DMS153 (cell line): ENCODE measurements at regions not wholly inside any gene's neighbourhood (a gene's known extent, or its start where the extent isn't known, plus 50 kb on each side); places are given as distances from the start of the nearest gene placed in this dataset.

Experiments used
- DNase-seq: peaks from one replicate; lab custom pipeline; 2025; lab: John Stamatoyannopoulos, UW

DNA sequence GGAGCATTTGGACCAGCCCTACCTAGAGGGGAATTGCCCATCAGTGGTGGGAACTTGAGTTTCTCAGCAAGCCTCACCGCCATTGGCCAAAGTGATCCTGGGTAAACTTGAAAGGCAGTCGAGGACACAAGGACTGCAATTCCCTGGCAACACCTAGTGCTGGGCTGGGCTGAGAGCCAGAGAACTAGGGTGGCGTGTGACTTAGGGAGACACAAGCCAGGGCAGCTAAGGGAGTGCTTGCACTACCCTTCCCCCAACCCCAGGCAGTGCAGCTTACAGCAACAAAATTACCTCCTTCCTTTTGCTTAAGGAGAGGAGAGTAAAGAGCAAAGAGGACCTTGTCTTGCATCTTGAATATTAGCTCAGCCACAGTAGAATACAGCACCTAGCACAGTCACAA lies 176.9 kb upstream of the PRMT6 start:
- DNase-seq, result peak; percentile 51

DNA sequence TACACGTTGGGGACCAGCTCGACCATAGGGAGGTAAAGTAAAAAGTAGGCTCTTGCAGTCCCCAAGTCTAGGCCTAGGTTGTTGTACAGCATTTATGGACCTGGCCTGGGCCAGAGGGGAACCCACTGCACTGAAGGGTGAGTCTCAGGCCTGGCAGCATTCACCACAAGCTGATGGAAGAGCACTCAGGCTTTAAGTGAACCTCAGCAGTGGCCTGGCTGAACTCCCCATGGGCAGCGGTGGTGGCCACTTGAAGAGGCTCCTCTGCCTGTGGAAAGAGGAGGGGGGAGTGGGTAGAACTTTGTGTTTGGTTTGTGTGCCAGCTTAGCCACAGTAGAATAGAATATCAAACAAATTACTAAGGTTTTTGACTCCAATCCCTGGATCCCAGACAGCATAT lies 176.2 kb upstream of the PRMT6 start:
- no peak for DNase-seq

GRCh38 chr1:106883208-106883607 lies 173.3 kb upstream of the PRMT6 start:
- no peak for DNase-seq

- DNase-seq, result no peak
These were observed 167.4 kb upstream of the PRMT6 start for GRCh38 chr1:106889059-106889458.

- no peak for DNase-seq
These were observed 166.9 kb upstream of the PRMT6 start for GRCh38 chr1:106889583-106889982.

DNA sequence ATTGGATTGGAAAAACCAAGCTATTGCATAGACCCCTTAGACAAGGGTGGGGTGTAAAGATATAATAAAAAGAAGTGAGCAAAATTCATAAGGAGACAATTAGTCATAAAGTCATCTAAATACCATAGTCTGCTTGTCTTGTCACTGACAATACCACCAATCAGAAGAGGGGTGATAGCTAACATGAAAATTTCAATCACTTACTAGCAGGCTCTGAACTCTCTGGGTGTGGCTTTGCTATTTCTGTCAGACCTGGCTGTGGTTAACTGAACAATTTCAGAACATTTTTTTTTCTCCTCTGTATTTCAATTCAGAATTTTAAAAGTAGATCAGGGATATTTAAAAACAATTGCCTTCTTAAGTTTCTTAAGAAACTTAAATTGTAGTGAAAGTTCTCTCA lies 158.5 kb upstream of the PRMT6 start:
- DNase-seq, result no peak

DNA sequence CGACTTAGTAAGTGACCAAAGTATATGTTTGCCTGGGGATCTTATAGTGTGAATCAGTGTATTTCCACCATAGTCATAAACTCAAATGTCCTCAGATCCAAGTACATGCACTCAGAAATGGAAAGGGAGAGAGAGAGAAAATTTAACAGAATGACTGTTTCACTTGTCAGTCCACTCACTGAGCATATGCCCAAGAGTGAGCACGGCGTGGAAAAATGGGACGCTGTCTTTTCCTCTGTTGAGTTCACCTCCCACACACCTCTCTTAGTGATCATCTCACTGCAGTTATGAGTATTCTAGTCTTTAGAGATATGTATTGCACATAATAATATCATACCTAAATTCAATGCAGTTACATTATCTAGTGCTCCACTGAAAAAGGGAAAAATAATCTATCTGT lies 156.8 kb upstream of the PRMT6 start:
- DNase-seq, result no peak

GRCh38 chr1:106907795-106908194 lies 148.7 kb upstream of the PRMT6 start:
- DNase-seq, result no peak

DNA sequence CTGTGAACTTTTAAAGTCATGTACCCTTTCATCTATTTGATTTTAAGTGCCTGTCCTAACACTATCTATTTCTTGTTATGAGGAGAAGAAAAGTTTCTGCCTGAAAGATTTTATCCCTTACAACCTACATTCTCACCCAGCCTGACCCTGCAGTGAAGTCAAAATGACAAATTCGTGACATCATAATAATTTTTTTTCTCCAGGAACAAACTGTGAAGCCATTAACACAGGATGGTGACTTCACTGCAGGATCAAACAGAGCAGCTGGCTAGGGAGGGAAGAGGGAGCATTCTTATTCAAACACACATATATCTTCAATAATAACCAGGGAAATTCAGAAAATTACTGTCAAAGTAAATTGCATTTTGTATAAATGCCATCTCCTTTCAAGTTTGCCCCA lies 147.8 kb upstream of the PRMT6 start:
- DNase-seq, result no peak

DNA sequence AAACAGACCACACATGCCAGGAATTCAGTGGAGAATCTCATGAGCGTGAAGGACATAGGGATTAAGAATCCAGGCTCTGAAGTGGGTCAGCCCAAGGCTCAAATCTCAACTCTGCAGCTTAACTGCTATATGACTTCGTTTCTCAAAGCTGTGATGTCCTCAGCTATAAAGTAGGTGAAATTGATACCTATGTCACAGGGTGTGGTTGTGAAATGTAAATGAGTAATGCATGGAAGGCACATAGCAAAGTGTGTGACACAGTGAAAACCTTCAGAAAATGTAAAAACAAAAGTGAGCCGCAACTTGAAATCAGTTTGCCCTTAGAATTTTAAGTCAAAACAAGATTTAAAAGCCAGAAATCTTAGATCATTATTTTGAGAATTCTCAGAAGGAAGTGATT lies 145.7 kb upstream of the PRMT6 start:
- no peak for DNase-seq

GRCh38 chr1:106912131-106912530 lies 144.3 kb upstream of the PRMT6 start:
- DNase-seq, result no peak

- DNase-seq, result no peak
These were observed 135.3 kb upstream of the PRMT6 start for GRCh38 chr1:106921186-106921585.

- no peak for DNase-seq
These were observed 132.1 kb upstream of the PRMT6 start for GRCh38 chr1:106924360-106924759.

DNA sequence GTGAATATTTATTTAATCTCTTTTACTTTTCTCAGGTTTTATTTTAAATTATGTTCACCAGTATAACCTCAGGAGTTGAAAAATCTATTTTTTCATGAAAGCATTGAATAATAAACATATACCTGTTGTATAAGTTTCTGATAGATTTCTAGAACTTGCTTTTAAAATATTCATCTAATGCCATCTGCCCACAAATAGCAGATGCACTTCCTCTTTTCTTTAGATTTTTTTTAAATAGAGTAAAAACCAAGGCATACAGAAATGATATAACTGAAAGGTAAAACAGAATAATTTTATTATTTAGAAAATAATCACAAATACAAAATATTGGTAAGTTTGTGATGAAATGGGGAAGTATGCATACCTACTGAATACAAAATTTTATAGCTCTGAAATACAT lies 130.7 kb upstream of the PRMT6 start:
- DNase-seq, result no peak

GRCh38 chr1:106926803-106927582 lies 129.5 kb upstream of the PRMT6 start:
- no peak for DNase-seq

GRCh38 chr1:106937104-106937503 lies 119.4 kb upstream of the PRMT6 start:
- DNase-seq, result no peak

DNA sequence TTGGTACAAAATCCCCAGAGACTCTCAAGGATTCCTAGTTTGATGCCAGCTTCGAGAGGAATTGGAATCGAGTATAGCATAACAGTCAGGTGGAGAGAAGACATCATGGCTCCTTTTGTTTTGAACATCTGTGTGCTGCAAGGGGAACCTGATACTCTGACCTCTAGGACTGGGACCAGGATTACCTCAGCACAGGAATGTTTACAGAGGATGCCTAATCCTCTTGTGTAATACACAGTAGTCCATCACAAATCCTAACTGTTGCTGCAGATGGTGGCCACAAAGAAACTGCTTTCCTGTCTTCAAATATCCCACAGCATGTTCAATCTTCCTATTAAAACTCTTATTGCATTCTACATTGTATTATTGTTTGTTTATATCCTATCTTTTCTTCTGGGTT lies 111.8 kb upstream of the PRMT6 start:
- DNase-seq, result no peak

- no peak for DNase-seq
These were observed 103.7 kb upstream of the PRMT6 start for GRCh38 chr1:106952776-106953175.

DNA sequence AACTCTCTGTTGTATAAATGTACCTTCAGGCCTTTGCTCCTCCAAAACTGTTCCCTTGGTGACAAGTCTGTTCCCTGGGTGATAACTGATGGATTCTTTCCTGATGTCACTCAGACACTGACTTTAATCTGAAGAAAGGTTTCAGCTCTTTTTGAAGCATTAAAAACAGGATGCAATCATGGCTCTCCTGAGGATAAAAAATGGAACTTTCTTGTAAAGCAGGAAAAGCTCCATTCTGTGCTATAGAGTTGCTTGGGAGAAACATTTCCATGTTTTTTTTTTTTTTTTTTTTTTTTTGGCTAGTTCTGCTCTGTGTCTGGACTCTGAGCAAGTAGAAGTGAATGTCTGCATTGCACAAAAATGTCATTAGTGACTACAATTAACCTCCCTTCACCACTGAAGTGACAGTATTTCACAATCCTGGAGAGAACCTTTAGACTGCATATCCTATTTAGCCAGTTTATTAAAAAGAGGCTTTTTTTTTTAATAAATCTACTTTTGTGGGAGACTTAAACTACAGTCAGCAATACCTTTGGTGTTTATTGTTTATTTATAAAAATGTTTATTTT lies 101.7 kb upstream of the PRMT6 start:
- DNase-seq, result no peak

DNA sequence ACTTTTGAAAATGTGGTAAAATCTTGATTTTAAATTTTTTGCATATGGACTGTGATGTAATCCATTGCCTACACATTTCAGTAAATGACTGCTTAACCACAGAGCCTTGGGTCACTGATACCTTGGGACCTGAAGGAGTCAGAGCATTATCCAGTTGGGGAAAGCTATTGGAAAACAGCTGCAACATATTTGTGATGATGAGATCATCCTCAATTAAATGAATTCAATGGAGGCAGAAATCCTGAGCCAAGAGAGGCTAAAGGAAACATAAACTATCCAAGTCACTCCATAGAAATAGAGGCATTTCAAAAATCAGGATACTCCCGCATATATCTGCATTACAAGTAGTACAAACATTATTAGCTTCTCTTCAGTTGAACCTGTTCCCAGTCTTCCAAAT lies 99.8 kb upstream of the PRMT6 start:
- DNase-seq, result no peak

DNA sequence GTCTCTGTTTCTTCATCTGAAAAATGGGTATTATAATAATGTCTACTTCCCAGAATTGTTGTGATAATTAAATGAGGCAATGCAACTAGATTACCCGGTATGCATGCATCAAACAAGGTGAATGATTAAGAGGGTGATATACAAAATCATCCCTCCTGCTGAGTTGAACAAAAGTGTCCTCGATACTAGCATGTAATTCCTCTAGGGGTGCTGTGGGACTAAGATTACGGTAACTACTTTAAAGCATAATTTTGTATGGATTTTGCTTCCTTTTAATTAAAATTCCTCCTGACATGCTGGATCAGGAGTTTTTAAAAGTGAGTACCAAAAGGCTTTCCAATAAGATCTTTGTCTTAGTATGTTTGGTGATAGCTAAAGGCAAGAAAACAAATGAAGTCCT lies 98.7 kb upstream of the PRMT6 start:
- DNase-seq, result no peak

DNA sequence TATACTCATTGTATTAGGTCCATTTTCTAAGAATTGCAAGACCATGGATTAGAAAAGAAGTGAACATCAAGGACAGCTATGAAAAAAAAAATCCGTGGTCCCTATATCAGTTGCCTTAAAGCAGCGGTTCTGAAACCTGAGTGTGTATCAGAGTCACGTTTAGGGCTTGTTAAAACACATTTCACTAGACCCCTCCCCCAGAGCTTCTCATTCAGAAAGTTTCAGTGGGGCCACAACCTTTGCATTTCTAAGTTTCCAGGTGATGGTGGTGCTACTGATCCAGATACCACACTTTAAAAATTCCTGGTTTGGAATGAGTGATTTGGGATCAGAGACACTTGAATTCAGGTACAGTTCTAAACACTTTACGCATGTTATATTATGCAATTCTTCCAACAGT lies 96.1 kb upstream of the PRMT6 start:
- DNase-seq, result no peak

- no peak for DNase-seq
These were observed 94.8 kb upstream of the PRMT6 start for GRCh38 chr1:106961646-106962045.

DNA sequence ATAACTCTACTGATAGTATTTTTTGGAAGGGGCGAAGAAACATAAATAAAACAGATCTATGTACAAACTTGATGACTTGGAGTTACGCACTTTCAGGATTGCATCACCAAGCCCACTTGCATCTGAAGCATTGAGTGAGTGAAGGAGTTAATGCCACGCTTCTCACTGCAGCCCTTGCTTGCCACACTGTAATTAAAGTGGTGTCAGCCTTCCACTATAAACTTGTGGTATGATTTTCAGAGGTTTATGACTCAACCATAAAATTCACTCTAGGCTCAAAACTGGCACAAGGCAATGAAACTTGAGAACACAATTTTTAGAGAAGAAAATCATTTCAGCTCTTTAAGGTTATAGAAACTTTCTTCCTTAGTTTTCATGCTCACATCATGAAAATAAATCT lies 93.9 kb upstream of the PRMT6 start:
- no peak for DNase-seq
